ENCODE measurements at regions not wholly inside any gene's neighbourhood (a gene's known extent, or its start where the extent isn't known, plus 50 kb on each side); places are given as distances from the start of the nearest gene placed in this dataset.

GRCh38 chr6:25085756-25086155, 150.0 kb upstream of the RIPOR2 start:
- no peak for TF ChIP-seq CTCF (IDR thresholded peaks at IDR 0.05)
- TF ChIP-seq POLR2A (IDR thresholded peaks at IDR 0.05) = no peak

Measured in lower leg skin (tissue), 3 donors.